DOHH2 (cell line): ENCODE measurements at regions not wholly inside any gene's neighbourhood (a gene's known extent, or its start where the extent isn't known, plus 50 kb on each side); places are given as distances from the start of the nearest gene placed in this dataset.

Experiments
- CTCF ChIP-seq: fragments of 200-600 bp; sonication (generic); IDR thresholded peaks from one replicate; pipeline ENCODE4 v1.5.1; 2014; ENCODE audit warnings: antibody characterized with exemption, mild to moderate bottlenecking, low read depth, low read length; ENCODE audit not compliant: poor library complexity, severe bottlenecking
- EZH2phosphoT487 ChIP-seq: fragments of 200-600 bp; sonication (generic); IDR thresholded peaks from 2 replicates; pipeline ENCODE4 v1.6.1; 2017; ENCODE audit warnings: borderline replicate concordance, mild to moderate bottlenecking, antibody characterized with exemption, low read length, moderate library complexity, mixed read lengths

DNA sequence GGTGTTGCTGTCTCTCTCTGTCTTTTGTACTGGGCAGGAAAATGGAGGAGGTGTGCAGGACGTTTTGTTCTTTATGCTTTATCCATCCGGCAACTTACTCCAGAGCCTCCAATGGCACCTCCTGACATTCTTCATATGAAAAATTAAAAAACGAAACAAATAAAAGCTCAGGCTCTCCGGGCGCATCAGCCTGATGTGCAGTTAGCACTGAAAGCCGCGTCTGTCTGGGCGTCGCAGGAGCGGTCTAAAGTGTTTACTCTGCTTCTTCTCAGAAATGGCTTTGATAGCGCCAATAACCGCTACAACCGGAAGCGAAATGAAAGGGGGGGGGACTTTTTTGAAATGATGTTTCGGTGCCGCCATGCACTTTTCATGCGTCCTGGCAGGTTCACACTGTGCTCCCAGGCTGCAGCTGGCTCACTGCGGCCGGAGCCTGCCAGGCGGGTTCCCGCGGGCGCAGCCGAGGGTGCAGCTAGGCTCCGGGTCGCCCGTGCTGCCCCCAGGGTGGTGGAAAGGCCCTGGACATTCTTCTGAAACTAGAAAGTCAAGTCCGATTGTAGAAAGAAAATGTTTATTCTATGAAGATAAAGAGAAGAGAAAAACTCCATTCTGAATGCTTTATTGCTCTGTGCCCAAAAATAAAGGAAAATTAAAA lies 407.7 kb upstream of the IRX1 start:
- TF ChIP-seq CTCF (no peak), EZH2phosphoT487 (no peak)
